Muscle layer of duodenum (tissue), 2 donors: ENCODE measurements at regions not wholly inside any gene's neighbourhood (a gene's known extent, or its start where the extent isn't known, plus 50 kb on each side); places are given as distances from the start of the nearest gene placed in this dataset.

Experiments used
- H3K27ac ChIP-seq: one replicate; pipeline ENCODE4 v1.7.0; 2013; ENCODE audit warnings: mild to moderate bottlenecking, low read length
- H3K27me3 ChIP-seq: one replicate; pipeline ENCODE4 v1.7.0; 2013; ENCODE audit warnings: low read depth, mild to moderate bottlenecking, control low read depth, low read length
- H3K36me3 ChIP-seq, 2 donors: one replicate each; pipeline ENCODE4 v1.7.0; 2013; ENCODE audit warnings: low read length in 2 of 2, control low read depth in 1 of 2, mild to moderate bottlenecking in 1 of 2; ENCODE audit not compliant: insufficient read depth in 2 of 2, control insufficient read depth in 1 of 2
- H3K4me1 ChIP-seq, 2 donors: one replicate each; pipeline ENCODE4 v1.7.0; 2013; ENCODE audit warnings: low read length in 2 of 2, mild to moderate bottlenecking in 2 of 2, control low read depth in 1 of 2, moderate library complexity in 1 of 2; ENCODE audit not compliant: insufficient read depth in 2 of 2, control insufficient read depth in 1 of 2
- H3K4me3 ChIP-seq, 2 donors: one replicate each; pipeline ENCODE4 v1.7.0; 2013; ENCODE audit warnings: low read length in 2 of 2, low read depth in 1 of 2, mild to moderate bottlenecking in 1 of 2
- H3K9me3 ChIP-seq, 2 donors: one replicate each; pipeline ENCODE4 v1.7.0; 2013; ENCODE audit warnings: low read length in 2 of 2, control low read depth in 1 of 2, mild to moderate bottlenecking in 1 of 2; ENCODE audit not compliant: control insufficient read depth in 1 of 2
- donor health status: healthy.

DNA sequence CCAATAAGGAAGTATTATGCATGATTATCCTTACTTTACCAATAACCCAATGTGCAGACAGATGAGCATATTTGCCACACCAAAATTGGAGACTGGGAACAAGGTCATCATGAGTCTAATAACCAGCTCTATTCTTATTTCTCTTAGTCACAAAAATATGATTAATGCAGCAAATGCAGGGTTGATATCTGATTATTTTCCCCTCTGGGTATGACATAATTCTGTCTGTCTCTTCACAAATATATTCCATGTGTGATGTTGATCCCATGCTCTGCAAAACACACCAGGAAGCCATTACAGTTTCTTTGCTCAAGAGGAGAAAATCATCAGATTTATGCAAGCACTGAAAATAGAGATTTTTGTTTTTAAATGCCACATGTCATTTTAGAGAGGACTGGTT lies 196.5 kb upstream of the DGKB start:
- no peak overlapping the region for H3K4me3 ChIP-seq
- no peak overlapping the region for H3K27ac ChIP-seq
- no peaks in the 10 kb centered on the region for H3K4me1 ChIP-seq
- H3K36me3 ChIP-seq: no peaks in the 10 kb centered on the region
- H3K9me3 ChIP-seq: no peaks in the 10 kb centered on the region
- no peaks in the 10 kb centered on the region for H3K27me3 ChIP-seq

DNA sequence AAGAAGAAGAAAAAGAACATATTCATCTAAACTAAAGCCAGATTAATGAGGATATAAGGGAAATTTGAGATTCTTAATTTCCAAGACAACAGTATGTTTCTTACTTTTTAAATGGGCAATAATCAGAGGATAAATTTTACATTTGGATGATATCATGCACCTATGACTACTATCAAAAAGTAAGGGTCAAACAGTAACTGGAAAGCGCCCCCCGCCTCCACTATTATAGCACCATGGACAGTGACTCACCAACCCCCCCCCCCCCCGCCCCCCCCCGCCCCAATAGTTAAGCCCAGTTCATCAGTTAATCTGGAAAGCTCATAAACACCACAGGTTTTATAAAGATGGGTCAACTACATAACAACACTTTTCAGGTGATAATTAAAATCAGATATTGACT lies 194.3 kb upstream of the DGKB start:
- Histone ChIP-seq H3K4me3 (no peak overlapping the region), H3K27me3 (no peaks in the 10 kb centered on the region), H3K27ac (no peak overlapping the region), H3K9me3 (no peaks in the 10 kb centered on the region), H3K4me1 (no peaks in the 10 kb centered on the region), H3K36me3 (no peaks in the 10 kb centered on the region)

DNA sequence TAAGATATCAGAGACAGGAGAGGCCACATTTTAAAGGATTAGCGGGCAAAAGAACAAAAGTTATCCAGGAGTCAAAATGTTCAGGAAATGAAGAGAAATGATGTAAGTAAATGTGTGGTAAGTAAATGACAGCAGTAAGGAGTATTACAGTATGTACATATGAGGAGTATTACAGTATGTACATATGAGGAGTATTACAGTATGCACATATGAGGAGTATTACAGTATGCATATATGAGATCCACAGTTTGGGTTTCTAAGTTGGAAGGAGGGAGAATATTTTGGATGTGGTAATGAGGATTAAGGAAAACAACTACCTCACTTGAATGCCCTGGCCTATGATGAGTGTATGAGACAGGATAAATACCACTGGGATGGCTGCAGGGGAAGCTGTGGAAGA lies 192.4 kb upstream of the DGKB start:
- H3K4me1 ChIP-seq: no peaks in the 10 kb centered on the region
- H3K9me3 ChIP-seq: no peaks in the 10 kb centered on the region
- no peak overlapping the region for H3K4me3 ChIP-seq
- no peaks in the 10 kb centered on the region for H3K36me3 ChIP-seq
- no peak overlapping the region for H3K27ac ChIP-seq
- H3K27me3 ChIP-seq: no peaks in the 10 kb centered on the region

DNA sequence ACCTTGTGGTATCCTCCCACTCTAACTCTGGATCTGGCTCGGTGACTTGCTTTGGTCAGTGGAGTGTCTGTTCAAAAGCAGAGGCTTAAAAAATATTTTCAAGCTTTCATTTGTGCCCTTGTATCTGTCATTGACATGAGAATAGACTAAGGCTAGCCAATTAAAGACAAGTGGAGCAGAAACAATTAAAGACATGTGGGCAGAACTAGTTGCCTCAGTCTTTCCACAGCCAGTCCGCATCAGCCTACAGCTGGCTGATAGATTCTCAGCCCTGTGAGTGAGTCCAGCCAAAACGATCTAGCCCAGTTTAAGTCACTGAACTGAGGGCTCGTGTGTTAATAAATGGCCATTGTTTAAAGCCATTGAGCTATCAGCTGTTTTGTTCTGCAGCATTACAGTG lies 185.2 kb upstream of the DGKB start:
- H3K27me3 ChIP-seq: no peaks in the 10 kb centered on the region
- no peaks in the 10 kb centered on the region for H3K36me3 ChIP-seq
- H3K9me3 ChIP-seq: no peaks in the 10 kb centered on the region
- H3K4me3 ChIP-seq: no peak overlapping the region
- H3K27ac ChIP-seq: no peak overlapping the region
- H3K4me1 ChIP-seq: no peaks in the 10 kb centered on the region

DNA sequence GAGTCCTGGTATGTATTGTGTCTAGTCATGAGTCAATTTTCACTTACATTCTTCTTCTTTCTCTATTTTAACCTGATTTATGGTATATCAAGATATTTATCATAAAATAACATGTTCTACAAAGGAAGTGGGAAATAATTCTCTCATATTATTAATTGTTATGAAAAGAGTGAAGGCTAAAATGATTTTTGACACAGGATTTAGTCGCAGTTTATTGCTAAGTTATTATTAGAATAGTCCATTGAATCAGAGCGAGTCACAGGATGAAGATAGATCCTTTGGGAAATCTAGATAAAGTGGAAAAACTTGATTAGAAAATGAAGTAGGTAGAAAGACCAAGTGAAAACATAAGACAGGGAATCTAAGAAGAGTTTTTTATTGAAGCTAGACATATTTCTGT lies 184.3 kb upstream of the DGKB start:
- Histone ChIP-seq H3K36me3 (no peaks in the 10 kb centered on the region), H3K4me3 (no peak overlapping the region), H3K27me3 (no peaks in the 10 kb centered on the region), H3K9me3 (no peaks in the 10 kb centered on the region), H3K27ac (no peak overlapping the region), H3K4me1 (no peaks in the 10 kb centered on the region)

DNA sequence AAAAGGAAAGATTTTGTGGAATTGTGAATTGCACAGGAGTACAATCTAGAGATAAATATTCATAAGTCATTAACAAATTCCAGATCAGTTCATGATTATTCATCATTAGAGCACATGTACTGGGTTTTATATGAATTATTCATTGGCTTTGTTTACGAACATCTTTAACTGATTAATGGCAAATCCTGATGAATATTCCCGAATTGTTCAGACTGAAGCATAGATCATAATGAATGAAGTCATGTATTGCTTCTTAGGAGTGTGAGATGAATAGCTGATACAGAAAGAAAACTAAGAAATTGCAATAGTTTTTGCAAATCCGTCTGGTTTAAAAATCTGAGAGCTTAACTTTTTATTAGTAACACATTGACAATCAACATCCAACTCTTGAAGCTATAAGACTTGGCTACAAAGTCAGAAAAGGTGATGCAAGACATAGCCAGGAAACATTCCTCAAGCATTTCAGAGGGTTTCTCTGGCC lies 183.6 kb upstream of the DGKB start:
- Histone ChIP-seq H3K27me3 (no peaks in the 10 kb centered on the region), H3K4me1 (no peaks in the 10 kb centered on the region), H3K9me3 (no peaks in the 10 kb centered on the region), H3K27ac (no peak overlapping the region), H3K4me3 (no peak overlapping the region), H3K36me3 (no peaks in the 10 kb centered on the region)

DNA sequence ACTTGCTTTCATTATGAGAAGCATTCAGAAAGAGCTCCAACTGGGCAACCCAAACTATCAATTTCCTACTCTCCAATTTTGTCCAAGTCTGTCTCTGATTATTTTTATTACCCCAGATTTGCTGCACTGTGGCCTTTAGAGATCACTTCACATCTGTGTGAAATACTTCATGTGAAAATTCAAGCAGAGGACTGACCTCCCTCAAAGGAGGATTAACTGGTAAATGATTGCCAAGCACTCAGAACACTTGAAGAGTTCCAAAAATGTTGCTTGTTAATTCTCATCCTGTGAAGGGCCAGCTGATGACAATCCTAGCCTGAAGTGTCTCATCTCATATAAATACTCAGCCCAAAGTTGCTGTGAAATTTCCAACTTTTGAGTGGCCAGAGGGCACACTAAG lies 182.8 kb upstream of the DGKB start:
- H3K36me3 ChIP-seq: no peaks in the 10 kb centered on the region
- H3K27me3 ChIP-seq: no peaks in the 10 kb centered on the region
- no peaks in the 10 kb centered on the region for H3K9me3 ChIP-seq
- no peaks in the 10 kb centered on the region for H3K4me1 ChIP-seq
- no peak overlapping the region for H3K4me3 ChIP-seq
- H3K27ac ChIP-seq: no peak overlapping the region

DNA sequence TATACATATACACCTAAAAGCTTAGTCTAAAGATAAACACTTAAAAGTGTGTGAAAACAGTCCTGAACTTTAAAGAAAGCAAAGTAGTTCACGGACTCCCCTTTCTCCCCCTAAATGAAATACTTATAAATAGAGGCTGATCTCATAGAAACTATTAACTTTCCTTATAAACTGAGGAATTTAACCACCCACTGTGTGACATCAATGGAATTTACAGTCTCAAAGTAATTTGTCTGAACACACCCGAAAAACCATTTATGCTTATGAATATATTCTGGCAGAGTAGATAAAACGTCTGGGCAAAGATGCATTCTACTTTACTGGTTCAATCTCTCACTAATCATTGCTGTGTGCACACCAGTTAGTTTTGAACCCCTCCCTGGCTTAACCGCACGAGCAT lies 181.8 kb upstream of the DGKB start:
- Histone ChIP-seq H3K4me1 (no peaks in the 10 kb centered on the region), H3K27me3 (no peaks in the 10 kb centered on the region), H3K9me3 (no peaks in the 10 kb centered on the region), H3K27ac (no peak overlapping the region), H3K36me3 (no peaks in the 10 kb centered on the region), H3K4me3 (no peak overlapping the region)

DNA sequence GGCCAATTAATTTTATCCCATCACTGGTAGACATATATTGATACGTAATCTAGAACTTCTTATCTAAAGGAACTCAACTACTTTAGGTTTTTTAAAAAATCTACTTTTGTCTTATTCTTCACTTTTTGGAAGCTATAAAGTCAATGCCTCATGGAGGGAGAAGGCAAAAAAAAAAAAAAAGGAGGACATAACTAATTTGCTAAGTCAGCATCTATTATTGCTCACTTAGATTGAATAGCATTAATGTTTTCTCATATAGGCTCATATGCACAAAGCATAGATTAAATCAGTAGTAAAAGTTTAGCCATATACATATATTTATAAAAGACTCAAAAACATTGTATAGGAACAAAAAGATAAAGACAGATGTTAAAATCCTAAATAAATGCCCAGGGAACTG lies 179.3 kb upstream of the DGKB start:
- no peaks in the 10 kb centered on the region for H3K36me3 ChIP-seq
- H3K27ac ChIP-seq: no peak overlapping the region
- H3K27me3 ChIP-seq: no peaks in the 10 kb centered on the region
- H3K9me3 ChIP-seq: no peaks in the 10 kb centered on the region
- no peak overlapping the region for H3K4me3 ChIP-seq
- no peaks in the 10 kb centered on the region for H3K4me1 ChIP-seq

DNA sequence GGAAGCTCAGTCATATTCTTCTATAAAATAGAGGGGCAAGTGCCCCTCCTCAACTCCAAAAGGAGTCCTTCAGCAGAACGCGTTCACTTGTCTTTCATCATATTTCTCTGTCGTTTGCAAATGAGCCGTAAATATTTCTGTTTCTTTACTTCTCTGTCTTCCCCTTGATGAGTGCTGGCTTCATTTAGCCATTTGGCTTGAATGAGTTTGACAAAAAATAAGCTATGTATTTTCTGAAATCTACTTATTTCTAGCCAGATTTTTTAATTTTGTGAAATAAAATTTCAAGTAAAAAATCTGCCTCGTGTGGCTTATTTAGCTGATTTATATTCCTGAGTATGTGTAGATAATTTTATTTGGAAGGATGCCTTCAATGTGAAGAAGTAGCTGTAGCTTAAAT lies 170.8 kb upstream of the DGKB start:
- no peaks in the 10 kb centered on the region for H3K9me3 ChIP-seq
- no peaks in the 10 kb centered on the region for H3K27me3 ChIP-seq
- no peak overlapping the region for H3K4me3 ChIP-seq
- no peaks in the 10 kb centered on the region for H3K36me3 ChIP-seq
- H3K27ac ChIP-seq: no peak overlapping the region
- no peaks in the 10 kb centered on the region for H3K4me1 ChIP-seq

DNA sequence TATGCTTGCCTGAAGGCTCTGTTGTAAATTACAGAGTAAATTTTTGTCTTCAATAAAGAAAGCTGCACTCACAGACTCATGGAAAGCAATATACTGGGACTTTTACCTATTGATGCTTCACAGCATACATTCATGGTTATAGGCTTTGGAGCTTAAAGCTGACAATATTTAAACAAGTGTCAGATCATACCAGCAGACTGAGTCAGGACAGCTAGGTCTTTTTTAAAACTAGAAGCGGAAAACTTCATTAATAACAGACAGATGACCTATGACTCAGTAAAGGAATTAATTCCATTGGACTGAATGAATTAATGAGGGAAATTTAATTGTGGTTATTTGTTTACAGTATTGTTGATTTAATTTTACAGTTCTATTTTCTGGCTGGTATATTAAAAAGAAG lies 165.8 kb upstream of the DGKB start:
- H3K4me1 ChIP-seq: no peaks in the 10 kb centered on the region
- H3K9me3 ChIP-seq: no peaks in the 10 kb centered on the region
- H3K36me3 ChIP-seq: no peaks in the 10 kb centered on the region
- no peak overlapping the region for H3K27ac ChIP-seq
- no peaks in the 10 kb centered on the region for H3K27me3 ChIP-seq
- no peak overlapping the region for H3K4me3 ChIP-seq

DNA sequence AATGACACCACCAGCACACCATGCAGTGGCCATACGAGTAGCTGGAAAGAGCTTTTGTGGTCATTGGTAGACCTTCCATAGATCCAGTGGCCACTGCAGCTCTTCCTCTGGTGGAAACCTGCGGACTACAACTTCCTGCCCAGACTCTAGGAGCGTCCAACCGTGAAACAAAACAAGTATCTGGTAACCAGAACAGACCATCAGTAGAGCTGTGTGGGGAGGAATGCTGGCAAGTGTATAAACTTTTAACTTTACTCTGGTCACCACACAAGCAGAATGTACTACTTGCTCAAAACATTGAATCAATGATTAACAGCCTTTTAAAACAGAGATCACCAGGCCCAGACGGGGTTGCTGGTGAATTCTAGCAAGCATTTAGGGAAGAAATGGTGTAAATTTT lies 154.7 kb upstream of the DGKB start:
- Histone ChIP-seq H3K36me3 (no peaks in the 10 kb centered on the region), H3K4me3 (no peak overlapping the region), H3K9me3 (no peaks in the 10 kb centered on the region), H3K27me3 (no peaks in the 10 kb centered on the region), H3K4me1 (no peaks in the 10 kb centered on the region), H3K27ac (no peak overlapping the region)
